ENCODE measurements at regions not wholly inside any gene's neighbourhood (a gene's known extent, or its start where the extent isn't known, plus 50 kb on each side); places are given as distances from the start of the nearest gene placed in this dataset.
A peak's percentile ranks its signal among the peaks of the same experiment; 100 is the strongest.

GRCh38 chr14:82636426-82636825, 1102.8 kb upstream of the SEL1L start:
- ATAC-seq (no peak), FAIRE-seq (no peak), DNase-seq (no peak)
- Histone ChIP-seq H3K9me3 (no peaks in the 10 kb centered on the region), H3K27ac (no peak overlapping the region), H3K36me3 (no peaks in the 10 kb centered on the region), H3K27me3 (no peaks in the 10 kb centered on the region), H3K4me3 (no peak overlapping the region), H3K4me1 (no peaks in the 10 kb centered on the region)
- intact Hi-C loops (cut with DNase I): no loop called here
- no peak for TF ChIP-seq CTCF (IDR thresholded peaks at IDR 0.05)

- intact Hi-C loops (cut with DNase I): no loop called here
- no peaks in the 10 kb centered on the region for H3K4me1 ChIP-seq
- FAIRE-seq (no peak), DNase-seq (no peak), ATAC-seq (no peak)
- no peak overlapping the region for H3K4me3 ChIP-seq
- no peak for TF ChIP-seq CTCF (IDR thresholded peaks at IDR 0.05)
- no peak overlapping the region for H3K27ac ChIP-seq
- WGBS, 2 donors: 55 to 73% methylated on average over 1 of the region's 1 CpG
- no peaks in the 10 kb centered on the region for H3K27me3 ChIP-seq
- no peaks in the 10 kb centered on the region for H3K36me3 ChIP-seq
- no peaks in the 10 kb centered on the region for H3K9me3 ChIP-seq
Observed at GRCh38 chr14:82641050-82641540, 1107.4 kb upstream of the SEL1L start.

GRCh38 chr14:82642425-82642824, 1108.8 kb upstream of the SEL1L start:
- 74 to 80% methylated on average over 15 of the region's 15 CpGs for WGBS, 2 donors
- FAIRE-seq (no peak), DNase-seq (peak in 4 of 6 donors; percentile 11 to 37 (median 24)), ATAC-seq (peak in 2 of 4 donors; percentile 56 to 75)
- Histone ChIP-seq H3K27me3 (no peaks in the 10 kb centered on the region), H3K4me1 (no peaks in the 10 kb centered on the region), H3K9me3 (no peaks in the 10 kb centered on the region), H3K27ac (no peak overlapping the region), H3K4me3 (no peak overlapping the region), H3K36me3 (no peaks in the 10 kb centered on the region)
- intact Hi-C loops (cut with DNase I): no loop called here
- TF ChIP-seq CTCF (IDR thresholded peaks at IDR 0.05): no peak

- H3K9me3 ChIP-seq: no peaks in the 10 kb centered on the region
- no peak for ATAC-seq
- H3K27ac ChIP-seq: no peak overlapping the region
- no peak overlapping the region for H3K4me3 ChIP-seq
- DNase-seq: no peak
- no peaks in the 10 kb centered on the region for H3K27me3 ChIP-seq
- TF ChIP-seq CTCF (IDR thresholded peaks at IDR 0.05): no peak
- H3K4me1 ChIP-seq: no peaks in the 10 kb centered on the region
- no peak for FAIRE-seq
- WGBS, 2 donors: 63 to 64% methylated on average over 5 of the region's 5 CpGs
- intact Hi-C loops (cut with DNase I): no loop called here
- H3K36me3 ChIP-seq: no peaks in the 10 kb centered on the region
Observed at GRCh38 chr14:82647088-82647810, 1113.6 kb upstream of the SEL1L start.

GRCh38 chr14:82655770-82656169, 1122.1 kb upstream of the SEL1L start:
- Histone ChIP-seq H3K4me1 (no peaks in the 10 kb centered on the region), H3K4me3 (no peak overlapping the region), H3K36me3 (no peaks in the 10 kb centered on the region), H3K27me3 (peaks cover 0 to 4% (median 0%) of the 10 kb centered on the region in 4 donors), H3K27ac (no peak overlapping the region), H3K9me3 (no peaks in the 10 kb centered on the region)
- DNase-seq (no peak), ATAC-seq (no peak), FAIRE-seq (no peak)
- TF ChIP-seq CTCF (IDR thresholded peaks at IDR 0.05): no peak
- intact Hi-C loops (cut with DNase I): no loop called here
- 55 to 59% methylated on average over 1 of the region's 1 CpG for WGBS, 2 donors
